GM19023 (cell line): ENCODE measurements at regions not wholly inside any gene's neighbourhood (a gene's known extent, or its start where the extent isn't known, plus 50 kb on each side); places are given as distances from the start of the nearest gene placed in this dataset.
"Not testable (repeated sequence)": the region's sequence is repeated elsewhere in the genome, so short reads cannot be mapped to it uniquely, and the experiment has no call there.

Source experiments
- ATAC-seq: cut with Tn5 transposase; IDR thresholded peaks from one replicate; pipeline ENCODE4 v1.9.1; 2021; ENCODE audit warnings: mild to moderate bottlenecking, moderate library complexity; ENCODE audit not compliant: unreplicated experiment

DNA sequence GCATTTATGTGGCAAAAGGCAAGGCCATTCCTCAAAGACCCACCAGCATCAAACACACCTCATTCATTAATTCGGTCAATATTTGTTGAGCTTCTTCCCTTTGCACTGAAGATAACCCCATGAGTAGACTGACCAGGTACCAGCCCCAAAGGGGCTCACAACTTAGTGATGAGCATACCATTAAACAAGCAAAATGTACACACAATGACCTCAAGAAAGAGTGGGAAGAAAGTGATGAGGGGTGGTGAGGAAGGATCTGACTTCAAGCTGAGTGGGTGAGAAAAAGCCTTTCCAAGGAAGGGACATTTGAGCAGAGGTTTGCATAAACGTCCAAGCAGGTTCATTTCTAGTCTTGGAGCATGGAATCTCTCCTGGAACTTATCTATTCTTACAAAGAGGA lies 562.5 kb downstream of the TOX3 start:
- ATAC-seq, result no peak

- no peak for ATAC-seq
These were observed 563.9 kb downstream of the TOX3 start for GRCh38 chr16:51982715-51983680.

DNA sequence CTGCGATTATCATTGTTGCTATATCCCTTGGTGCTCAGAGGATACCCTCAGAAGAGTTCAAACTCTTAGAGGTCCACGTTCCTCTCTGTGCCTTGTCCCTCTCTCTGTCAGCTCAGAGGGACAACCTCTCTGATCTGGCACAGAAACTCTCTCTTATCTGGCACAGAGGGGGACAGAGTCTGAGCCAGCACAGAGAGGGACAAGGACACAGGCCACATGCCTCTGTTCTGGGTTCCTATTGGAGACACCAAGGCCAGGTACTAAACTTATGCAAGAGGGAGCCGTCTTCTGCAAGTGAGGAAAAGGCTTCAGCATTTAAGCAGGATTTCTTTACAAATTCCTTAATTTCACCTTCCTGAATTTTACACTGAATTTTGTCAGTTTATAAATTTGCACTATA lies 565.2 kb downstream of the TOX3 start:
- ATAC-seq, result no peak

DNA sequence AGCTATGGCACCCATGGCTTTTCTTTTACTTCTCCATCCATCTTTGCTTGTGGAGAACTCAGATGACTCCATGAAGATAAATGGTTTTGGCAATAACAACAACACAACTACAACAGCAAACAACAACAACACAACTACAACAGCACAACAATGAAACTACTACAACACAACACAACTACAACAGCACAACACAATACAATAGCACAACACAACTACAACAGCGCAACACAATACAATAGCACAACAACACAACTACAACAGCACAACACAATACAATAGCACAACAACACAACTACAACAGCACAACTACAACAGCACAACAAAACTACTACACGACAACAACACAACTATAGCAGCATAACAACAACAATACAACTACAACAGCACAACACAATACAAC lies 569.4 kb downstream of the TOX3 start:
- not testable (repeated sequence) for ATAC-seq

GRCh38 chr16:51971184-51971583 lies 575.8 kb downstream of the TOX3 start:
- ATAC-seq, result no peak

GRCh38 chr16:51968749-51969148 lies 578.2 kb downstream of the TOX3 start:
- ATAC-seq, result no peak

GRCh38 chr16:51967646-51968045 lies 579.3 kb downstream of the TOX3 start:
- ATAC-seq, result no peak

GRCh38 chr16:51960931-51961330 lies 586.0 kb downstream of the TOX3 start:
- no peak for ATAC-seq

DNA sequence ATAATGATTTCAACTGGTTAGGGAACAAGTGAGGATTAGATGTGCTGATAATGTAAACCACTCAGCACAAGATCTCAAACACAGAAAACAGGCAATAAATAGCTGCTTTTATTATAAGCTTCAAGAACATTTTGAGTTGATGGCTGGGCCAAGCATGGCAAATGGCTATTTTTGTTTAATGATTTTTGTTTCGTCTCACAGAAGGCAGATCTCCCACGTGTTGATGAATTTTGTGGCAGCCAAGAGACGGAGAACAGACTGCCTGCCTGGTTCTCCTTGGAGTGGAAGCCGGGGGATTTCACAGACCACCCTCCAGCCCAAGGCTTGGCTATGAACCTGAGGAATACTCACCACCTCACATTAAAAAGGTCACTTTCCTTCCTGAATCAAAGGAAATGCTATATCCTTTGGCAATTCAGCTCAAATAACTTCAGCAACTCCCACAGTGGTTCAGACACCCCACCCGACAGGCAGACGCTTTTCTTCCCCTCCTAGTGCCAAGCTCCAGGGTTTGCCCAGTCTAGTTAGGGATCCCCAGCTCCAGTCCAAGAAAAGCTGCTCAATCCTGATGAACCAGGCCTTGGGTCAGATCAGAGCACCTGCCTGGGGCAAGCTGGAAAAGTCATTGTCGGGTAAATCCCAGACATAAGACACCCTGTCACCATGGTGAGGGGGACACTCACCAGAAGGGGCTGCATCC lies 593.5 kb downstream of the TOX3 start:
- ATAC-seq, result no peak

- no peak for ATAC-seq
These were observed 594.4 kb downstream of the TOX3 start for GRCh38 chr16:51952500-51952899.

DNA sequence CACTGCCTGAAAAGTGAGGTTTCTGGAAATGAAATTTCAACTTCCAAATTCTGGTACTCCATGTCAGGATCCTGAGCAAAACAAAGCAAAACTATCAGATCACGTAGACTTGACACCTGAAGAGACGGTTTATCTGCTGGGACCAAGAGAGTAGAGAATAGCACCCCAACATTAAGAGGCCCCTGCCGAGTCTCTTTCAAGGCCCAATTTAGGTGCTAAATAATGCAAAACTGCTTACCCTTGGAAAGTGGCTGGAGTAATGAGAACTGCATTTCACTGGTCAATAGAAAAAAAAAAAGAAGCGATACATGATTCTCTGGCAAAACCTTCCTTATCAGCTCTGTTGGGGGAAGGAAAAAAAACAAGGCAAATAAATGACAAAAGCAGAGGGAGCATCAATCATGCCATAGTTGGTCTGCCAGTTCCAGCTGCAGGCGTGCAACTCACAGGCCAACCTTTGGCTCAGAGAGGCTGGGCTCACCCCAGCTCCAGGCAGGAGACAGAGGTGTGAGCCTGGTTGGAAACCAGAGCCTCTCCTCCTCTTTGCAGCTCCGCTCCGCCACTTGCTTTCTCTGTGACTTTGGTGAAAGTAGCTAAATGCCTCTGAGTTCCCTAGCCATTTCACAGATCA lies 595.2 kb downstream of the TOX3 start:
- no peak for ATAC-seq

DNA sequence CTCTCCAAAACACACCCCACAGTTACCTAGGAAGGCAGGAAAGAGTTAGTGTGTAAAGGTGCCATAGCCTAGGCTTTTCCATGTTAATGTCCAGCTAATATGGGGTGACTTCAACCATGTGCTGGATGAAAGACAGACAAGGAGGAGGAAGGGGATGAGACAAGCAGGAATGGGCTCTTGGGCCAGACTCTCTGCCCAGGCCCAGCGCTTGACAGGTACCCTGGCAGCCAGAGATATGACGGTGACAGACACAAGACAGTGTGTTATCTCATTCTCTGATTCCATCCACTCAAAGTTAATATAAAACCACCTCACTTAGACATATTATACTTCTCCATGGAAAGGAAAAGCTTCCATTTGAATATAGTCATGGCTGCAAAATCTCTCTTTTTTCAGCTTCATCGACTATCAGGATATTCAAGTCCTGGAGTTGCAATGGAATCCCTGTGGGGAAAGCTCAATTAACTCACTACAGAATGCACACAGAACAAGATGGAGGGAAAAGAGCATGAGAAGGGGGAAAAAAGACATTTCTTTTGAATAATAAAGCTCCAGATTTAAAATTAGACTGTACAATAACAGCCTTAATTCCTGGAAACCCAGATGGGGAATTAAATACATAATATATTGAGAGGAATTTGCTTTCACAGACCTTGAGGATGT lies 596.7 kb downstream of the TOX3 start:
- ATAC-seq, result no peak

GRCh38 chr16:51949282-51949681 lies 597.7 kb downstream of the TOX3 start:
- ATAC-seq, result no peak

DNA sequence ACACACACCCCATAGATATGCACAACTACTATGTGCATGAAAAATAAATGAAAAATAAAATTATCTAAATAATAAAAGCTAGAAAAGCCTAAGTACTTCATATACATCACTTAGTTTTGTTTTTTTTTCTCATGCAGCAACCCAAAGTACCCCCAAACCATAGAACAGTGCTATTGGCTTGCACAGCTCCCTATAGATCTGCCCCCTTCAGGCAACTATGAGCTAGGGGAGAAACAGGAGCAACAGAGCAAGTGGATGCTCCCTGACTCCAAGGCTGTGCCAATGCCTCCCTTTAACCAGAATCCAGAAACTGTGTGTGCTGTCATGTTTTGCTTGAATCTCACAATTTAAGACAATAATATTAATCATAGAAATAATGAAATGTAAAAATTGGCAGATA lies 605.5 kb downstream of the TOX3 start:
- no peak for ATAC-seq

DNA sequence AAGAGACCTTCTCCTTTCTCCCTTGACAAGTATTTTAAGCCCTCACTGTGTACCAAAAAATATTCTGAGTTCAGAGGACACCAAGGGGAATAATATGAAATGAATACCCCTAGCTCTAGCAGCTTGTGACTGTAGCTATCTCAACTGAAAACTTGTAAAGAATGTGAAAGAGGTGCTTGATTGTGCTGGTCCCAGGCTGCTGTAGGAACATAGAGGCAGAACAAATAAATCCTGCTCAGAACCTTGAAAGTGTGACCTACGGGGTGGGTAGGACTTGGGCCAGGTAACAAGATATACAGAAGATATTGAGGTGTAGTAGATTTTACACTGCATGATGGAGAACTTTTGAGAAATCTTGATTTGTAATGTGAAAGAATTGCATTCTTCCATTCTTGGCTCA lies 606.8 kb downstream of the TOX3 start:
- no peak for ATAC-seq

DNA sequence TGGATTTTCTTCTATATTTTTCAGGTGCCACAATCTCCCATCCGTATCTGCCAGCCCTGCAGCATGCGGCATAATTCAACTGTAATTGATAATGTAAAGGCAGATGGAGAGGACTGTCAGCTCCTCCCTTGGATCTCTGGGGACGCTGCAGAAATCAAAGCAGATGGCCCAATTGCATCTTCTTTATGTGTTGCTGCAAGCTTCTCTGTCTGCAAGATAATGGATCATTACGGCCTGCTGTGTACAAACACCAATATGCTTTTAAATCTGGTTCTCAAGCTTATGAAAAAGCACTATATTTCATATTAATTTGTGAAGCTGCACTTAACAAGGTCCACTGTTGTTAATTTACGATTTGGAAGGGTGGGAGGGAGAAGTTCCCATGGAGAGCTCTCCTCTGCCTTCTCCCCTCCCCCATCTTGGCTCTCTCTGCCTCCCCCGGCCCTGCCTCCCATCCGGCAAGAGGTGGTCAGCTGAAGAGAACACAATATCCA lies 607.5 kb downstream of the TOX3 start:
- no peak for ATAC-seq

DNA sequence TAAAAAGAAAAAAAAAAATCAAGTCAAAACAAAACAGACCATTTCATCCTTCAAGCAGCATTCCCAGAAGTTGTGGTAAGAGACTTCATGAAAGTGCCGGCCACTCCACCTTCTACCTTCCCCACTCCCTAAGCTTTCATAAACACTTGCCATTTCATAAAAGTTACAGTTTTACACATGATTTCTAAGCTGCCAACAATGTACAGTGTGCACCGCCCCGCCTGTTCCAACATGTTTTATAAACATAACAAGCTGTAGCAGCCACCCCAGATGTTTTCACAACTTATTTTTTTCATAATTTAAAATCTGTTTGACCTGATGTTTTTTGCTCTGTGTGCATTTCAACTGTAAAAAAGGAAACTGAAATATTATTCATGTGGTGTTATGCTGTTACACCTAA lies 608.1 kb downstream of the TOX3 start:
- ATAC-seq, result no peak

DNA sequence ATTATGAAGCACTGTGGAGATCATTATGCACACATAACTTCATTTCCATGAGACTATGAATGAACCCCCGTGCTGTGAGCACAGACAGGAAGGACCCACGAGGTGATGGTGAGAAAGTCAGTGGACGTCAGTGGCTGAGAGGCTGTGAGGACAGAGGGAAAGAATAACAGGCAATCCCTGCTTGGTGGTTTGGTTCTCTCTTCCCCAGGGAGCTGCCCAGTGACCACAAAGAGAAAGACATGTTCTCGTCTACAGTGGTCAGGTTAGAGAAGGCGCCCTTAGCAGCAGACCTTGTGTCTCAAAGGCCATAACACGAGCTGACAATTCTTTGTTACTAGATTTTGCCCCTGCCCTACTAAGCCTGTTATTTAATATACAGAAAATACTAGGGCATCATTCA lies 609.2 kb downstream of the TOX3 start:
- ATAC-seq, result no peak

- no peak for ATAC-seq
These were observed 610.1 kb downstream of the TOX3 start for GRCh38 chr16:51936846-51937245.

DNA sequence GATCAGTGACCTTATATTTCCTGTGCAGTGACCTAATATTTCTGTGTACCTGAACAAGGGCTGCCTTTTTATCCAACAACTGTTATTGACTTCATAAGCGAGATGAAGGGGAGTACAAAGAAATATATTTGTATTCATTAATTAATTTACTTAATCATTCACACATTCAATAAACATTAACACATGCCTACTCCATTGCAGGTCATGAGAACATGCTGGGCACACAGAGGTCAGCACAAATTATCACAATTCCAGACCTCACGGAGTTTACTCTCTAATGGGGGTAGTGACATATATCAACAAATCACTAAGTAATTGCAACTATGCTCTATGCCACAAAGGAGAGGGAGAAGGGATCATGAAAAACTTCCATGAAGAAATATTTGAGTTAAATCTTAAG lies 614.6 kb downstream of the TOX3 start:
- no peak for ATAC-seq

DNA sequence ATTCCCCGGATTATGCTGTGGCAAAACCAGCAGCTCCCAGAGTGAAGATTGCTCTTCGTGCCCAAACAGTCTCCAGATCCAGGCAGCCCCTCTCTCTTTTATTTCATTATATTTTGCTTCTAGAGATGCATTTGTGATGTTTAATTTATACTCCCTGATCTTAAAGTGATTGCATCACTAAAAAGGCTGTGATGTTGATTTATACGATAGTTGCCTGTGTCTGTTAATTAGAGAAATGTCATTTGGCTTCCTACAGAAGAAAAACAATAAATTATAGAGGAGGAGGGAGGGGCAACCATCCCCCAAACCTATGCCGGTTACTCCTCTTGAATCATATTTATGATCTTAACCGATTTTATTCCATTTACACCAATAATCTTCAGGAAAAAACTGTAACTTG lies 615.3 kb downstream of the TOX3 start:
- no peak for ATAC-seq
